SH-SY5Y (cell line): ENCODE measurements at regions not wholly inside any gene's neighbourhood (a gene's known extent, or its start where the extent isn't known, plus 50 kb on each side); places are given as distances from the start of the nearest gene placed in this dataset.

ENCODE experiments used
- GATA2 ChIP-seq: IDR thresholded peaks from 2 replicates; pipeline ENCODE4 v1.6.1; 2011; ENCODE audit warnings: mild to moderate bottlenecking, low read depth, low read length
- GATA3 ChIP-seq: IDR thresholded peaks from 2 replicates; pipeline ENCODE4 v1.6.1; 2011; ENCODE audit warnings: low read depth, mild to moderate bottlenecking, low read length, moderate library complexity

GRCh38 chr2:221016551-221016950 lies 555.6 kb downstream of the EPHA4 start:
- no peak for TF ChIP-seq GATA3
- no peak for TF ChIP-seq GATA2

GRCh38 chr2:221018262-221018661 lies 553.8 kb downstream of the EPHA4 start:
- TF ChIP-seq GATA2 (no peak), GATA3 (no peak)

- TF ChIP-seq GATA2 (no peak), GATA3 (no peak)
Measured at GRCh38 chr2:221019668-221020067, 552.4 kb downstream of the EPHA4 start.

- TF ChIP-seq GATA2 (no peak), GATA3 (no peak)
Measured at GRCh38 chr2:221022554-221022953, 549.5 kb downstream of the EPHA4 start.

GRCh38 chr2:221025398-221025797 lies 546.7 kb downstream of the EPHA4 start:
- TF ChIP-seq GATA3 (no peak), GATA2 (no peak)

GRCh38 chr2:221034026-221034701 lies 537.9 kb downstream of the EPHA4 start:
- TF ChIP-seq GATA3: no peak
- no peak for TF ChIP-seq GATA2

GRCh38 chr2:221034973-221035372 lies 537.1 kb downstream of the EPHA4 start:
- TF ChIP-seq GATA2: no peak
- no peak for TF ChIP-seq GATA3

GRCh38 chr2:221042926-221043325 lies 529.2 kb downstream of the EPHA4 start:
- TF ChIP-seq GATA3: no peak
- TF ChIP-seq GATA2: no peak

GRCh38 chr2:221044781-221045180 lies 527.3 kb downstream of the EPHA4 start:
- no peak for TF ChIP-seq GATA3
- no peak for TF ChIP-seq GATA2

GRCh38 chr2:221050020-221050795 lies 521.9 kb downstream of the EPHA4 start:
- no peak for TF ChIP-seq GATA3
- no peak for TF ChIP-seq GATA2

- TF ChIP-seq GATA2 (no peak), GATA3 (no peak)
Measured at GRCh38 chr2:221051162-221051561, 520.9 kb downstream of the EPHA4 start.

- TF ChIP-seq GATA2 (no peak), GATA3 (no peak)
Measured at GRCh38 chr2:221060376-221060775, 511.7 kb downstream of the EPHA4 start.

GRCh38 chr2:221063568-221063967 lies 508.5 kb downstream of the EPHA4 start:
- TF ChIP-seq GATA3 (no peak), GATA2 (no peak)

- no peak for TF ChIP-seq GATA2
- TF ChIP-seq GATA3: no peak
Measured at GRCh38 chr2:221064058-221064854, 507.8 kb downstream of the EPHA4 start.
